ENCODE measurements at regions not wholly inside any gene's neighbourhood (a gene's known extent, or its start where the extent isn't known, plus 50 kb on each side); places are given as distances from the start of the nearest gene placed in this dataset.

GRCh38 chr1:94739521-94740061, 80.6 kb upstream of the SLC44A3 start:
- peak; percentile 40; the same call in 2 of the 3 replicates for ATAC-seq

GRCh38 chr1:94738371-94738770, 81.8 kb upstream of the SLC44A3 start:
- ATAC-seq: no peak

More at GRCh38 chr1:94739521-94740061, 80.6 kb upstream of the SLC44A3 start:
- no peak for TF ChIP-seq PATZ1 (CRISPR knock-in tag; IDR thresholded peaks at IDR 0.05; ENCODE audit: borderline replicate concordance)

GRCh38 chr1:94737124-94737998, 82.8 kb upstream of the SLC44A3 start:
- ATAC-seq: no peak; the same call in 2 of the 3 replicates
- TF ChIP-seq ESRRG (CRISPR knock-in tag; IDR thresholded peaks at IDR 0.05) (no peak), ZC3H10 (CRISPR knock-in tag; IDR thresholded peaks at IDR 0.05) (no peak), GLIS3 (CRISPR knock-in tag; IDR thresholded peaks at IDR 0.05) (no peak), ZNF565 (CRISPR knock-in tag; conservative IDR thresholded peaks at IDR 0.05; ENCODE audit: low read depth) (no peak), RARB (CRISPR knock-in tag; IDR thresholded peaks at IDR 0.05) (no peak), TCF4 (CRISPR knock-in tag; IDR thresholded peaks at IDR 0.05; ENCODE audit: borderline replicate concordance) (no peak), PATZ1 (CRISPR knock-in tag; IDR thresholded peaks at IDR 0.05; ENCODE audit: borderline replicate concordance) (no peak), CSRNP3 (CRISPR knock-in tag; IDR thresholded peaks at IDR 0.05) (no peak), ISL1 (CRISPR knock-in tag; IDR thresholded peaks at IDR 0.05) (no peak), CREB5 (CRISPR knock-in tag; IDR thresholded peaks at IDR 0.05; ENCODE audit: low read depth) (no peak), ZNF70 (CRISPR knock-in tag; IDR thresholded peaks at IDR 0.05) (no peak), PPARA (CRISPR knock-in tag; IDR thresholded peaks at IDR 0.05; ENCODE audit: borderline replicate concordance) (no peak), ZFP30 (CRISPR knock-in tag; IDR thresholded peaks at IDR 0.05) (no peak), SNAI2 (CRISPR knock-in tag; IDR thresholded peaks at IDR 0.05) (no peak), TOX (CRISPR knock-in tag; IDR thresholded peaks at IDR 0.05; ENCODE audit: borderline replicate concordance) (no peak)

More at GRCh38 chr1:94738371-94738770, 81.8 kb upstream of the SLC44A3 start:
- no peak for TF ChIP-seq ZC3H10 (CRISPR knock-in tag; IDR thresholded peaks at IDR 0.05)
- no peak for TF ChIP-seq BACH2 (CRISPR knock-in tag; IDR thresholded peaks at IDR 0.05; ENCODE audit: borderline replicate concordance)
- TF ChIP-seq CREB5 (CRISPR knock-in tag; IDR thresholded peaks at IDR 0.05; ENCODE audit: low read depth): no peak
- no peak for TF ChIP-seq POU6F1 (CRISPR knock-in tag; IDR thresholded peaks at IDR 0.05; ENCODE audit: borderline replicate concordance, low read depth)
- no peak for TF ChIP-seq TCF4 (CRISPR knock-in tag; IDR thresholded peaks at IDR 0.05; ENCODE audit: borderline replicate concordance)
- no peak for TF ChIP-seq ESRRG (CRISPR knock-in tag; IDR thresholded peaks at IDR 0.05)
- no peak for TF ChIP-seq PATZ1 (CRISPR knock-in tag; IDR thresholded peaks at IDR 0.05; ENCODE audit: borderline replicate concordance)
- TF ChIP-seq ZFP30 (CRISPR knock-in tag; IDR thresholded peaks at IDR 0.05): no peak
- no peak for TF ChIP-seq RARB (CRISPR knock-in tag; IDR thresholded peaks at IDR 0.05)
- TF ChIP-seq SNAI2 (CRISPR knock-in tag; IDR thresholded peaks at IDR 0.05): no peak
